ENCODE measurements at regions not wholly inside any gene's neighbourhood (a gene's known extent, or its start where the extent isn't known, plus 50 kb on each side); places are given as distances from the start of the nearest gene placed in this dataset.

DNA sequence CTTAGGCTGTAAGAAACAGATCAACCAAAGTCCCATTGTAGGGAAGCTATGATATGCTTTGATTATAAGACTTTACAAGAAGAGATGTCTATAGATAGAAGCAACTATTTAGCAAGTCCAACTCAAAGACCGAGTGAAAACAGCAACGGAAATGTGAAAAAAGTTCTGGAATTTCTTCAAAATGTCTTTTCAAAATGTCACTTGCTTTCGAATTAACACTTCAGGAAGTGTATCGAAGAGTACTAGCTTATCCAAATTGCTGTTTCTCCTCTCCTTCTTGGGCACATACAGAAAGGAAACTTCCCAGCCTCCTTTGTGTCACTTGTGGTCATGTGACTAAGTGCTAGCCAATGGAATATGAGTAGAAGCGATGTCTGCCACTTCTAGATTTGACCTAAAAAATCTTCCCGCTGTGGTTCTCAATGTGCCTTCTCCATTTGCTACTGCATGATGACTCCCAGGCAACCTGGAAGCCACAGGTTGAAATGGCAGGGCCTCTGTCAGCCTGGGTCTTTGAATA lies 89.9 kb downstream of the TSEN15 start:
- DNase-seq (ENCODE audit: low read depth in 2 of 2), result no peak

GRCh38 chr1:184143449-184143848 lies 91.9 kb downstream of the TSEN15 start:
- no peak for DNase-seq (ENCODE audit: low read depth in 2 of 2)

DNA sequence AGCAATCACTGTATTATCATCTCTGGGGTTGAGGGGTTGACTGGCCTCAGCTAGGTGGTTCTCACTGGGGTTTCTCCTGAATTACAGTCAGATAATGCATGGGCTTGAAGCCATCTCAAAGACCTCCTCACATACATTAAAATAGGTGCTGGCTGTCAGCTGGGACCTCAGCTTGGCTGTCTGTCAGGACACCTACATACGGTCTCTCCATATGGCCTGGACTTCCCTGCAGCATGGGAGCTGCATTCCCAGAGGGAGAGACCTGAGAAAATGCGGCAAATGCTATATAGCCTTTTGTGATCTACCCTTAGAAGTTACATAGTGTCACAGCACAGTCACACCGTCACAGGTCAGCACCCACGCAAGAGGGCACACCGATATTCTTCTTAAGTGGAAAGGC lies 93.6 kb downstream of the TSEN15 start:
- DNase-seq (ENCODE audit: low read depth in 2 of 2), result no peak

- no peak for DNase-seq (ENCODE audit: low read depth in 2 of 2)
Observed at GRCh38 chr1:184146202-184146601, 94.7 kb downstream of the TSEN15 start.

GRCh38 chr1:184150776-184151531 lies 99.4 kb downstream of the TSEN15 start:
- no peak for DNase-seq (ENCODE audit: low read depth in 2 of 2)

DNA sequence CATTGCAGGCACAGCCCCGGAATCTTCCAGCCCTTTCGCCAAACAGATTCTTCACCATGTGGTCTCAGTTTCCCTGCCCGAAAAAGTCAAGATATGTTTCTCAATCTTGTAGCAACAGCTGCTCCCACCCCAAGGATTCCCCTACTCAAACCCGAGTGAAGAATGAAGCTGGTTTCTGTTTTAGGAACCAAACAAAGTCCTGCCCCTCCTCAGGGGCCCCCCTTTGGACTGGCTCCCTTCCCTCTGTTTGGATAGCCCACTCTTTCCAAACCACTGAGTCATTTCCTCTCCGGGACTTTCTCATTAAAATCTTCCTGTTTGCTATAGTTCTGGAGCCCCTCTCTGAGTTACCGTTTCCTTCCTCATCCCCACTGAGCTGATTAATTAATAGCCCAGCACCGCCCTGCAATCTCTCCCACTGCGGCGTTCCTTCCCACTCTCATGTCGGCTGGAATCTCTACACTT lies 100.9 kb downstream of the TSEN15 start:
- no peak for DNase-seq (ENCODE audit: low read depth in 2 of 2)

DNA sequence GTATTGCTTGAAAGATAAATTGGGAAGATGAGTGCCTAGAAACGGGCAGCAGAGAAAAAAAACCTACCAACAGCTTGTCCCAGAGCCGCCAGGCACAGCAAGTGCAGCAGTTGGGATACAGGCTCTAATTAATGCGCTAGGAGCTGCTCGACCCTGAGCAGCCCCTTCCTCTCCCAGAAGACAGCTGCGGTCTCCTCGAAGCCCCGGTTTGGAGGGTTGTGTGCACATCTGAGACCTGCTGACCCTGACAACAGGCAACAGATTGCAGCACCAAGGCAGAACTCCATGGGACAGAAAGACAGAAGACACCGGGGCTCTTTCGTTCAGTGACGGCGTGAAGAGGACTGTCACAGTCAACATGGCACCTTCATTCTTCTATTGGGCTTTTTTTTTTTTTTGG lies 101.4 kb downstream of the TSEN15 start:
- DNase-seq (ENCODE audit: low read depth in 2 of 2), result no peak

- DNase-seq (ENCODE audit: low read depth in 2 of 2), result no peak
Observed at GRCh38 chr1:184153731-184154130, 102.2 kb downstream of the TSEN15 start.

DNA sequence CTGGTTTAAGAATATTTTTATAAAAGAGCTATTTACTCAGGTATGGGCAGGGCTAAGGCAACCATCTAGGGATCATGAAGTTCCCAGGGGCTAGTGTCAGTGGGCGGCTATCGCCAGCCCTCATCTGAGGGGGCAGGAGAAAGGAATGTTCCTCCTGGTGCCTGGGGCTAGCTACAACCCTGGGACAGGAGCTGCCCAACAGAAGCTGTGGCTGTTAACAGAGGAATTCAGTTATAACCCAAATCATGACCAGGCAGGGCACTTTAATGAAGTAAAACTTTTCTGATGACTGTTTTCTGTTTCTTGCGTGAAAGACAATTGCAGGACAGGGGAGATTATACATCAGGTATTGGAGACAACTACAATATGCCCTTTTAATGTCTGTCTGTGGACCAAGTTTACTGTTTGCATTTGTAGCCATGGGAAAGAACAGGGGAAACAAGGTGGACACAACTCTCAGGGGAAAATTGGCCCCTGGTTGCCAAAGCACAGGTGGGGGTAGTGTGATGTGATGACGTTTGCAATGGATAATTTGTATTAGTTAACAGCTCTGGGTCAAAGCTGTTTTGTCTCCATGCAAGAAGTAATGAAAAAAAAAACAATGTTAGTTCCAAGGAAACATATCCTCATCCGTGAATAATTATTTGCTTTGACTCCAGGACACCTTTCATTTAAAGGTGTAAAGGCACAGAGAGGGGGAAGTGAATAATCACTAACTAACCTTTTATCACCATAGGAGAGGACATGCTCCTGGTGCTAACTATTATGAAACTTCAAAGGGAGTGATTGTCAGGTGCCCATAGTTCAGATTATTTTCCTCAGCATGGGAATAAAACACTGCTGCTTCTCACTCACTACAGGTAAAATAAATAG lies 105.2 kb downstream of the TSEN15 start:
- DNase-seq (ENCODE audit: low read depth in 2 of 2), result no peak

DNA sequence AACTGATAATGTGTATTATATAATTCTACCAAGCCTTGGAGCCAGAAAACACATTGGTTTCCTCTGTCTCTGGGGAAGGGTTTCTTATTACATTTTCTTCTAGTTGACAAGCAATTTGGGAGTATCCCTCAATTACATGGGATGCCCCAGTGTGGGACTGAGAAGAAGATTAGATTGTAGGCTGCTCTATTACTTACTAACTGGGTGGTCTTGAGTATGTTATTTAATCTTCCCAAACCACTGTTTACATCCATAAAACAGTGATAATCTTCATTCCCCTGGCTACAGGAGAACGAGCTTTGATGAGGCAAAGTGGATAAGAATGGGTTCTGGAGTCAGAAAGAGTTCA lies 105.8 kb downstream of the TSEN15 start:
- DNase-seq (ENCODE audit: low read depth in 2 of 2), result no peak

DNA sequence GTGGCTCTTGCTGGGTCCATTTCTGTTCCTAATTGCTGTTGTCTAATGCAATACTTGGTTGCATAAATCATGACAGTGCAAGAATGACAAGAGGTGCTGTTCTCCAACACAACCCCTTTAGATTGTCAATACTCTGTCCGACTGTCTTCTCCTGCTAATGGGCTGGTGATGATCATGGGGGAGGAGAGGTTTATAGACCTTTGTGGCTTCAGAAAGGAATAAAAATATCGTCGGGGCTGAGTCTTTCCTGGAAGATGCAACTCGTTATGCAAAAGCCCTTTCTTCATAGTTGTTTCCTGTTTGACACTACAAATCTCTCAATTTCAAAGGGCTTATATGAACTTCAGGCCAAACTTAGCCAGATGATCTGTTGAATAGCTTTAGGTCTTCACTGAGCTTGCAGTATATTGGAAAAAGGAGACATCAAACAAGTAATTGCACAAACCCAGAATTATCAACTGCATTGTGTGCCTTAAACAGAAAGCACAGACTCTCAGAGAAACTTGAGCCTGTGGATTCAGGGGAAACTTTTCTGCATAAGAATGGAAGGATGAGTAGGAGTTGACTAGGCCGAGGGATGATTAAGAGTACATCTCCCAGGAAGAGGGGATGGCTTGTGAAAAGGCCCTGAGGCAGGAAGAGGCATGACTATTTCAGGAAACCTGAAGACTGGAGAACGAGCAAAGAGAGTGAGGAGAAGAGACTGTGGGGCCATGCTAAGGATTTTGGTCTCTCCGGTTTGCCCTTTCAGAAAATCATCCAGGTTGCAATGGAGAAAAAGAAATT lies 107.6 kb downstream of the TSEN15 start:
- DNase-seq (ENCODE audit: low read depth in 2 of 2), result no peak

DNA sequence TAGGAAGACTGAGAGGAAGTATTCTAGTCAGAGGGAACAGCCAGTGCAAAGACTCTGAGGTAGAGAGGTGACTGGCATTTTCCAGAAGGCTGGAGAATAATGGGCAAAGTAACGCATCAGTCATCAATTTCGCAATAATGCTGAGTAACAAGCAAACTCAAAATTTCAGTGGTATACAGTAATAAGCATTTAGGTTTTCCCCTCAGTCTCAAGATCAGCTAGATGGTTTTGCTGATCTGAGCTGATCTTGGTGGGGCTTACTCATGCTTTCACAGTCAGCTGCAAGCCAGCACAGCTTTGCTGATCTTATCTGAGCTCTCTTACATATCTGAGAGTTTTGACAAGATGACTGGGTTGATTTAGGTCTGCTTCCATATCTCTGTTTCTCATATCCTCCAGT lies 108.7 kb downstream of the TSEN15 start:
- DNase-seq (ENCODE audit: low read depth in 2 of 2), result peak; percentile 27 to 45

GRCh38 chr1:184161071-184161698 lies 109.7 kb downstream of the TSEN15 start:
- peak in 1 of 2 donors; percentile 34 for DNase-seq (ENCODE audit: low read depth in 2 of 2)

DNA sequence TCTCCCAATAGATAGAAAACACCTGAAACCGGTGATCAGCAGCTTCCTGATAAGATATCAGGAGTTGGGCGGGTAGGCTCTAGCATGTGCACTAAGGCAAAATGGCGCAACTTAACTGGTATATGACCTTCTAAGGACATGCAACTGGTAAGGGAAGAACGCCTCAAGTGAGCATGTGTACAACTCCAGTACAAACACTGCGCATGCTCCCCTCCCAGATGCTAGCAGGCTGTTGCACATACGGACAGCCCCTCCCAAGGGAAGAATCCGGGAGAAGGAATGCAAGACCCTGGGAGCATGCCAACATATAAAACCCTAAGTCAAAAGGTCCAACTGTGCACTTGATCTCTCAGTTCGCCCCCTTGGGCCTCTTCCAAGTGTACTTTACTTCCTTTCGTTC lies 110.8 kb downstream of the TSEN15 start:
- DNase-seq (ENCODE audit: low read depth in 2 of 2), result no peak

DNA sequence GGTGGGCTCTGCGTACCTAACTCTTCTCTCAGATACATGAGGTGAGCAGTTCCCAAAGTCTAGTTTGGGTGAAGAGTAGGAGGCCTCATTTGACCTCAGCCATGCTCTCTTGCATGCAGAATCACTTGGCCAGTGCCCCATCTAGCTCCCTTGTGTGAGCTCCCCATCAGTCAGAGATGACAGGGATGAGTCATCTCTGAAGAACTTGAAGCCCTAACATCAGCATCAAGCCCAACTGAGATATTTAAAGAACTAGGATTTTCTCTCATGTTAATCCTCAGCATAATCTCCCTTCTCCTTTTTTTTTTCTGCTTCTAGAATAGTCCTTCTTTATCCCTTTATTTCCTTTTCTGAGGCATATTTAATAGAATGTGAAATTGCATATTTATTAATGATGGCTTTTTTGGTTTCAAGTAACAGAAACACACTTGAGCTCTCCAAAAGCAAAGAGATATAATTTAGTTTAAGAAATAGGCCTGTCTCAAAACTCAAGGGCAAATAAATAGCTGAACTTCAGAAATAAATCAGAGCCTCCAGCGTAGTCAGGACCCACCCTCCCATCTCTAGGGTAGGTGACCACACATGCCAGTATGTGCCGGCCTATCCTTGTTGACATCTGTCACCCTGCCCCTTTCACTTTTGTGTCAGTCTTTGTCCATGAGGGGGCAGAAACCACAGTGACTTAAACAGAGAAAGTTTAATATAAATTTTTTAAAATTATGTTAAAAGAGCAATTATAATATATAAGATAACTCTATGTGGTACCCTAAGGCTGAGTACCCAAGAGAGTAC lies 112.3 kb downstream of the TSEN15 start:
- DNase-seq (ENCODE audit: low read depth in 2 of 2), result peak in 1 of 2 donors; percentile 4

DNA sequence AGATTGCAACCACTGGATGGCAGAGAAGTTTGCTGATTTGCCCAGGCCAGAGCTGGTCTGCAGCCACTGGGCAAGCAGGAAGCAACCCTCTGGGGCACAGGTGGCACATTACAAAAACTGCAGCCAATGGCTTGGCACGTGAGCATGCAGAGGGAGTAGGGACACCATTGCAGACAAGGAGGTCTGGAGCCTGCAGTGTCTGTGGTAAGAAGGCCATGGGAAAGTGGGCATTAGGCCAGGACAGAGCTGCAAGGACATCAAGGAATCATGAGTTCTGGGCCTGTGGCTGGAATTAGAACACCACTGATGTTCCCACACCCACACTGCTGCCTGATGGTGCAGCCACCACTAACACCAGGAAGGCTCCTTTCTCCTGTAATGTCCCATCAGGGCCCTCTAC lies 113.0 kb downstream of the TSEN15 start:
- no peak for DNase-seq (ENCODE audit: low read depth in 2 of 2)

DNA sequence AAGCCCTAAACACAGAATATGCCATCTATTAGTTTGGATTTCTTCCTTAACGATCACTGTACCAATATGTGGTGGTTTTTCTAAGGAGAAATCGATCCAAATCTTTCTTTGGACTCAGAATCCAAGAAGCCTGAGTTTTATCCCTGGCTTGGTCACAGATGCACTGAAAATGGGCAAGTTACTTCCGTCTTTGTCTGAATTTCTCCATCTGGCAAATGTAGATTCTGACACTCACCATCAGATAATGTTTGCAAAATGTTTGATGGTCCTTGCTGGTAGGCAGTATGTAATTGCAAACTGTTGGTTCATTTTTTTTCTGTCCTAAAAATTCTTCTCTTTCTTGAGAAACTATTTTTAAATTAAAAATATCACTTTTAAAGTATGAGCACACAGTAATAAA lies 115.0 kb downstream of the TSEN15 start:
- no peak for DNase-seq (ENCODE audit: low read depth in 2 of 2)

DNA sequence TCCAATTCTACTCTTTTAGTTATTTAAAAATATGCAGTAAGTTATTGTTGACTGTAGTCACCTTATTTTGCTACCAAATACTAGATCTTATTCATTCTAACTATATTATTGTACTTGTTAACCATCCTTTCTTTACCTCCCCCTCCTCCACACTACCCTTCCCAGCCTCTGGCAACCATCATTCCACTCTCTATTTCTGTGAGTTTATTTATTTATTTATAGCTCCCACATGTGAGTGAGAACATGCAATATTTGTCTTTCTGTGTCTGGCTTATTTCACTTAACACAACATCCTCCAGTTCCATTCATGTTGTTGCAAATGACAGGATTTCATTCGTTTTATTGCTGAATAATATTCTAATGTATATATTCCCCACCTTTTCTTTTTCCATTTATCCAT lies 115.8 kb downstream of the TSEN15 start:
- no peak for DNase-seq (ENCODE audit: low read depth in 2 of 2)

DNA sequence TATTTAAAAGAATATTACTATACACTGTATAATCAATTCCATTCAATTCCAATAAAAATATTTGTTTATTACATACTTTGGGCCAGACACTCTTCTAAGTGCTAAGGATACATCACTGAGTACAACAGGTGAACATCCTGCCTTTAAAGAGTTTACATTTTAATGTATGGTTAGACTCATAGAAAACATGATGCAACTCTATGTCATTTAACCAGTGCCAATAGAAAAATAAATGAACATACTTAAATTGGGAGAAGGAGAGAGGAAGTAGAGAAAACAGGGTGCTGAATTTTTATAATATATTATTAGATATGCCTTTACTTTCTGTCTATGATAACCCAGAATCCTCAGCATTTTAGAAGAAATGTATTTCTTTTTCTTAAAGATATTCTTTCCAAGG lies 119.2 kb downstream of the TSEN15 start:
- DNase-seq (ENCODE audit: low read depth in 2 of 2), result no peak

GRCh38 chr1:184176058-184176457 lies 124.5 kb downstream of the TSEN15 start:
- DNase-seq (ENCODE audit: low read depth in 2 of 2), result no peak

- DNase-seq (ENCODE audit: low read depth in 2 of 2), result no peak
Observed at GRCh38 chr1:184181044-184181443, 129.5 kb downstream of the TSEN15 start.

All from stimulated activated CD8-positive, alpha-beta memory T cell treated with anti-CD3 and anti-CD28 coated beads, Interleukin-15, amount 100 ng/mL, for 48 hours (primary cell).